Liver (tissue), 8 donors: ENCODE measurements at regions not wholly inside any gene's neighbourhood (a gene's known extent, or its start where the extent isn't known, plus 50 kb on each side); places are given as distances from the start of the nearest gene placed in this dataset.

Source experiments
- DNase-seq: peaks from one replicate; pipeline ENCODE4 v3.0.0-alpha.2; 2017; ENCODE audit warnings: low spot score
- H3K27ac ChIP-seq, 2 donors: one replicate each; pipeline ENCODE4 v1.7.0; 2013; ENCODE audit warnings: inconsistent platforms in 2 of 2, low read length in 2 of 2, control low read depth in 1 of 2, low read depth in 1 of 2, mild to moderate bottlenecking in 1 of 2
- H3K27me3 ChIP-seq, 4 donors: one replicate each; pipeline versions ENCODE4 v1.6.1 to v1.7.0; 2013; ENCODE audit warnings: low read length in 3 of 4, inconsistent platforms in 1 of 4, mild to moderate bottlenecking in 1 of 4, moderate library complexity in 1 of 4; ENCODE audit not compliant: control insufficient read depth in 4 of 4, insufficient read depth in 4 of 4
- H3K36me3 ChIP-seq, 4 donors: one replicate each; pipeline versions ENCODE4 v1.6.1 to v1.7.0; 2013; ENCODE audit warnings: low read length in 3 of 4, mild to moderate bottlenecking in 3 of 4, low read depth in 1 of 4, moderate library complexity in 1 of 4; ENCODE audit not compliant: control insufficient read depth in 4 of 4, insufficient read depth in 3 of 4
- H3K4me1 ChIP-seq, 4 donors: one replicate each; pipeline versions ENCODE4 v1.6.1 to v1.7.0; 2013; ENCODE audit warnings: low read length in 3 of 4, mild to moderate bottlenecking in 3 of 4, moderate library complexity in 1 of 4; ENCODE audit not compliant: control insufficient read depth in 4 of 4, insufficient read depth in 4 of 4
- H3K4me3 ChIP-seq, 3 donors: one replicate each; pipeline versions ENCODE4 v1.6.1 to v1.7.0; 2013; ENCODE audit warnings: low read length in 3 of 3, control low read depth in 1 of 3, low read depth in 1 of 3, mild to moderate bottlenecking in 1 of 3
- H3K9ac ChIP-seq, 2 donors: one replicate each; pipeline ENCODE4 v1.7.0; 2013; ENCODE audit warnings: low read length in 2 of 2, mild to moderate bottlenecking in 2 of 2, moderate library complexity in 2 of 2, control low read depth in 1 of 2, low read depth in 1 of 2
- H3K9me3 ChIP-seq, 4 donors: one replicate each; pipeline versions ENCODE4 v1.6.1 to v1.7.0; 2013; ENCODE audit warnings: low read length in 3 of 4; ENCODE audit not compliant: control insufficient read depth in 4 of 4
- EGR1 ChIP-seq, 2 donors: IDR thresholded peaks; 2 replicates each; pipeline ENCODE4 v1.6.1; 2016 to 2018; ENCODE audit warnings: antibody characterized with exemption in 2 of 2, low read depth in 2 of 2
- FOXA1 ChIP-seq: IDR thresholded peaks from 2 replicates; pipeline ENCODE4 v1.6.1; 2016; ENCODE audit warnings: antibody characterized with exemption
- FOXA2 ChIP-seq: IDR thresholded peaks from 2 replicates; pipeline ENCODE4 v1.6.1; 2016; ENCODE audit warnings: antibody characterized with exemption
- GABPA ChIP-seq, 2 donors: IDR thresholded peaks in 1 of 2; conservative IDR thresholded peaks in 1 of 2; 2 replicates each; pipeline ENCODE4 v1.6.1; 2016; ENCODE audit warnings: antibody characterized with exemption in 2 of 2, mild to moderate bottlenecking in 1 of 2, moderate library complexity in 1 of 2
- HNF4A ChIP-seq, 2 donors: conservative IDR thresholded peaks; 2 replicates each; pipeline ENCODE4 v1.6.1; 2016; ENCODE audit warnings: antibody characterized with exemption in 2 of 2, mild to moderate bottlenecking in 2 of 2
- HNF4G ChIP-seq: IDR thresholded peaks from 2 replicates; pipeline ENCODE4 v1.6.1; 2016; ENCODE audit warnings: antibody characterized with exemption
- JUND ChIP-seq, 2 donors: IDR thresholded peaks; 2 replicates each; pipeline ENCODE4 v1.6.1; 2016; ENCODE audit warnings: antibody characterized with exemption in 2 of 2
- RAD21 ChIP-seq, 2 donors: IDR thresholded peaks; 2 replicates each; pipeline ENCODE4 v1.6.1; 2016; ENCODE audit warnings: antibody characterized with exemption in 2 of 2, mild to moderate bottlenecking in 2 of 2
- SP1 ChIP-seq: IDR thresholded peaks from 2 replicates; pipeline ENCODE4 v1.6.1; 2018; ENCODE audit warnings: antibody characterized with exemption, mild to moderate bottlenecking
- WGBS: extraction: QIAGEN DNeasy Blood & Tissue Kit; methylation state at CpG from one replicate; pipeline ENCODE4 v1.1.7; 2013; 5-methylcytosine and 5-hydroxymethylcytosine counted together
- TF ChIP-seq, protein P1 (sequence below): fragments of 150-350 bp; IDR thresholded peaks from 2 replicates; pipeline ENCODE4 v1.5.1; 2017; ENCODE audit warnings: improper control_type of control experiment, low read depth, low read length; ENCODE audit not compliant: missing input control
- TF ChIP-seq, protein P2 (sequence below): IDR thresholded peaks from 2 replicates; pipeline ENCODE4 v1.6.1; 2016; ENCODE audit warnings: antibody characterized with exemption
- TF ChIP-seq, protein P3 (sequence below): IDR thresholded peaks from 2 replicates; pipeline ENCODE4 v1.6.1; 2016; ENCODE audit warnings: antibody characterized with exemption
- TF ChIP-seq, protein P4 (sequence below): IDR thresholded peaks from 2 replicates; pipeline ENCODE4 v1.6.1; 2016; ENCODE audit warnings: antibody characterized with exemption
- donor health status: healthy.
- donor health status: healthy.
- donor health status: healthy.
- donor health status: healthy.
- donor health status: healthy.

DNA sequence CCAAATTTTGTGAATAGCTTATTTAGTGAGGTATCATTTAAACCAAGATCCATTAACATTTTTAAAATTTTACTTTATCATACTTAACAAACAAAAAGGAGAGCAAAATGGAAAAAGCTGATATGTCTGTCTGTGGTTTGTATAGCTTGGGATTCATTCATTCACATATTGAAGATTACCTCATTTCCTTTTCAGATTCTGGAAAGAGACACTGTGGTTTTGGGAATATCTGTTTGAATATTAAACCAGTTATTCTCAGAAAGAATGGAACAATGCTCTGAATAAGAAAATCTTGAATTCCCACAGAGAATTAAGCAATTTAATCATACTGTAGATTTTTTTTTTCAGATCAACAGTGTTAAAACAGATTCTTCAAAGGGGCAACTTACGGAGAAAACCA, 93.8 kb upstream of the PRDX6 start:
- Histone ChIP-seq H3K36me3 (no peaks in the 10 kb centered on the region), H3K4me1 (no peaks in the 10 kb centered on the region), H3K9ac (no peak overlapping the region), H3K9me3 (no peaks in the 10 kb centered on the region), H3K4me3 (no peak overlapping the region), H3K27ac (no peak overlapping the region), H3K27me3 (no peaks in the 10 kb centered on the region)
- TF ChIP-seq EGR1 (IDR thresholded peaks at IDR 0.05; ENCODE audit: low read depth in 2 of 2) = no peak
- TF ChIP-seq FOXA1 = no peak
- WGBS = 94% methylated on average over 1 of the region's 1 CpG
- no peak for DNase-seq

DNA sequence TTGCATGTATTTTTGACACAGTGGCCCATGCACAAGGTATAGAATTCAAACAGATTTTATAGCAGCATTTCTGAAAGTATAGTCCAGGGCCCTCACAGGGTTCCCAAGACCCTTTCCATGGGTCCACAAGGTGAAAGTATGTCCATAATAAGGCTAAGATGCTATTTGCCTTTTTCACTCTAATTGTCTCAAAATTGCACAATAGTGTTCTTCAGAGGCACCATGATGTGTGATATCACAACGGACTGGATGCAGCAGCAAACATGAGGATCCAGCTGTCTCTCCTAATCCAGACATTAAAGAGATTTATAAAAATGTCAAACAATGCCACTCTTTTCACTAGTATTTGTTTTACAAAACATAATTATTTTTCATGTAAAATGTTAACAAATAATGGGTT, 88.8 kb upstream of the PRDX6 start:
- no peak overlapping the region for H3K4me3 ChIP-seq
- H3K27ac ChIP-seq = no peak overlapping the region
- 87% methylated on average over 1 of the region's 1 CpG for WGBS
- no peaks in the 10 kb centered on the region for H3K9me3 ChIP-seq
- H3K4me1 ChIP-seq = no peaks in the 10 kb centered on the region
- no peaks in the 10 kb centered on the region for H3K36me3 ChIP-seq
- H3K9ac ChIP-seq = no peak overlapping the region
- TF ChIP-seq, protein P1, sequence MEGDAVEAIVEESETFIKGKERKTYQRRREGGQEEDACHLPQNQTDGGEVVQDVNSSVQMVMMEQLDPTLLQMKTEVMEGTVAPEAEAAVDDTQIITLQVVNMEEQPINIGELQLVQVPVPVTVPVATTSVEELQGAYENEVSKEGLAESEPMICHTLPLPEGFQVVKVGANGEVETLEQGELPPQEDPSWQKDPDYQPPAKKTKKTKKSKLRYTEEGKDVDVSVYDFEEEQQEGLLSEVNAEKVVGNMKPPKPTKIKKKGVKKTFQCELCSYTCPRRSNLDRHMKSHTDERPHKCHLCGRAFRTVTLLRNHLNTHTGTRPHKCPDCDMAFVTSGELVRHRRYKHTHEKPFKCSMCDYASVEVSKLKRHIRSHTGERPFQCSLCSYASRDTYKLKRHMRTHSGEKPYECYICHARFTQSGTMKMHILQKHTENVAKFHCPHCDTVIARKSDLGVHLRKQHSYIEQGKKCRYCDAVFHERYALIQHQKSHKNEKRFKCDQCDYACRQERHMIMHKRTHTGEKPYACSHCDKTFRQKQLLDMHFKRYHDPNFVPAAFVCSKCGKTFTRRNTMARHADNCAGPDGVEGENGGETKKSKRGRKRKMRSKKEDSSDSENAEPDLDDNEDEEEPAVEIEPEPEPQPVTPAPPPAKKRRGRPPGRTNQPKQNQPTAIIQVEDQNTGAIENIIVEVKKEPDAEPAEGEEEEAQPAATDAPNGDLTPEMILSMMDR = no peak
- TF ChIP-seq HNF4G (no peak), FOXA2 (no peak), SP1 (no peak)
- H3K27me3 ChIP-seq = no peaks in the 10 kb centered on the region
- DNase-seq = no peak

DNA sequence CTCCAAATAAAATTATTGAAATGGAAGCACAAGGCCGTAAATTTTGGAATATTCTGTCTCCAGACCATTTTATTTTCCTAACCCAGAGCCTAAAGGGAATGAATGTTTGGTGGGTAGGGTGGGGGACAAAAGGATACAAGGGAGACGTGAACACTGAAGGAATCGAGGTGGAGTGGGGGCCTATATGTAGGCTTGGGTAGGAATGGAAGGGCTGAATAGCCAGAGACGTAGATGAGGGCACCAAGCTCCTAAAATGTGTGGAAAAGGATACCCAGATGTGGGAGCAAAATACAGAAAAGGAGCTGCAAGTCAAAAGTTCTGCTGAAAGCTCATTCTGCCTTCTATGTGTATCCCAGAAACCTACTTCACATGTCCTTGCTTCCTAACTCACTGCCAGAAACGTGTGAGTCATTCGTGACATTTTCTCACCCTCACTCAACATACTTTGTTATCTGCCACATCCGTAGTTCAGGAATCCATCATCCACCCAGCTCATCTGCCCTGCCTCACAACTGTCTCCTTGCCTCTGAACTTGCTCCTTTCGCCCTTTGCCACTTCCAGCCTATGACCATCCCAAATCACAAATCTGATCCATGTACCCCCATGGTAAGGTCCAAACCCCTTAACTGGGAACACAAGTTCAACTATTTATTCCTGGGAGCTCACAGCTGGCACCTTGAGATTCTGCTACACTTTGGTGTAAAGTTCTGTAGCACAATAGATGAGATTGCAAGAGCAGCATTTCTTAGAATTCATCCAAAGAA, 84.1 kb upstream of the PRDX6 start:
- Histone ChIP-seq H3K36me3 (no peaks in the 10 kb centered on the region), H3K9ac (no peak overlapping the region), H3K9me3 (no peaks in the 10 kb centered on the region), H3K27ac (no peak overlapping the region), H3K27me3 (no peaks in the 10 kb centered on the region), H3K4me1 (no peaks in the 10 kb centered on the region), H3K4me3 (no peak overlapping the region)
- TF ChIP-seq, protein P2, sequence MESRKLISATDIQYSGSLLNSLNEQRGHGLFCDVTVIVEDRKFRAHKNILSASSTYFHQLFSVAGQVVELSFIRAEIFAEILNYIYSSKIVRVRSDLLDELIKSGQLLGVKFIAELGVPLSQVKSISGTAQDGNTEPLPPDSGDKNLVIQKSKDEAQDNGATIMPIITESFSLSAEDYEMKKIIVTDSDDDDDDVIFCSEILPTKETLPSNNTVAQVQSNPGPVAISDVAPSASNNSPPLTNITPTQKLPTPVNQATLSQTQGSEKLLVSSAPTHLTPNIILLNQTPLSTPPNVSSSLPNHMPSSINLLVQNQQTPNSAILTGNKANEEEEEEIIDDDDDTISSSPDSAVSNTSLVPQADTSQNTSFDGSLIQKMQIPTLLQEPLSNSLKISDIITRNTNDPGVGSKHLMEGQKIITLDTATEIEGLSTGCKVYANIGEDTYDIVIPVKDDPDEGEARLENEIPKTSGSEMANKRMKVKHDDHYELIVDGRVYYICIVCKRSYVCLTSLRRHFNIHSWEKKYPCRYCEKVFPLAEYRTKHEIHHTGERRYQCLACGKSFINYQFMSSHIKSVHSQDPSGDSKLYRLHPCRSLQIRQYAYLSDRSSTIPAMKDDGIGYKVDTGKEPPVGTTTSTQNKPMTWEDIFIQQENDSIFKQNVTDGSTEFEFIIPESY = no peak
- TF ChIP-seq FOXA2 = no peak
- TF ChIP-seq GABPA (IDR thresholded peaks at IDR 0.05 in 1 of 2, conservative IDR thresholded peaks at IDR 0.05 in 1 of 2) = no peak
- TF ChIP-seq HNF4G = no peak
- TF ChIP-seq SP1 = no peak
- TF ChIP-seq, protein P1 = no peak
- TF ChIP-seq HNF4A (conservative IDR thresholded peaks at IDR 0.05) = no peak
- TF ChIP-seq RAD21 (IDR thresholded peaks at IDR 0.05) = no peak
- TF ChIP-seq, protein P3, sequence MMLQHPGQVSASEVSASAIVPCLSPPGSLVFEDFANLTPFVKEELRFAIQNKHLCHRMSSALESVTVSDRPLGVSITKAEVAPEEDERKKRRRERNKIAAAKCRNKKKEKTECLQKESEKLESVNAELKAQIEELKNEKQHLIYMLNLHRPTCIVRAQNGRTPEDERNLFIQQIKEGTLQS = no peak
- no peak for TF ChIP-seq JUND (IDR thresholded peaks at IDR 0.05)
- TF ChIP-seq, protein P4, sequence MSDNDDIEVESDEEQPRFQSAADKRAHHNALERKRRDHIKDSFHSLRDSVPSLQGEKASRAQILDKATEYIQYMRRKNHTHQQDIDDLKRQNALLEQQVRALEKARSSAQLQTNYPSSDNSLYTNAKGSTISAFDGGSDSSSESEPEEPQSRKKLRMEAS = no peak
- no peak for DNase-seq
- 85% methylated on average over 8 of the region's 8 CpGs for WGBS
